Mucosa of gallbladder (tissue), 1 donor: ENCODE measurements at regions not wholly inside any gene's neighbourhood (a gene's known extent, or its start where the extent isn't known, plus 50 kb on each side); places are given as distances from the start of the nearest gene placed in this dataset.

ENCODE experiments used
- DNase-seq: peaks from one replicate; pipeline ENCODE4 v3.0.0-alpha.2; 2020; ENCODE audit warnings: low spot score
- donor health status: DM: no; HTN: no; CAD: no.

DNA sequence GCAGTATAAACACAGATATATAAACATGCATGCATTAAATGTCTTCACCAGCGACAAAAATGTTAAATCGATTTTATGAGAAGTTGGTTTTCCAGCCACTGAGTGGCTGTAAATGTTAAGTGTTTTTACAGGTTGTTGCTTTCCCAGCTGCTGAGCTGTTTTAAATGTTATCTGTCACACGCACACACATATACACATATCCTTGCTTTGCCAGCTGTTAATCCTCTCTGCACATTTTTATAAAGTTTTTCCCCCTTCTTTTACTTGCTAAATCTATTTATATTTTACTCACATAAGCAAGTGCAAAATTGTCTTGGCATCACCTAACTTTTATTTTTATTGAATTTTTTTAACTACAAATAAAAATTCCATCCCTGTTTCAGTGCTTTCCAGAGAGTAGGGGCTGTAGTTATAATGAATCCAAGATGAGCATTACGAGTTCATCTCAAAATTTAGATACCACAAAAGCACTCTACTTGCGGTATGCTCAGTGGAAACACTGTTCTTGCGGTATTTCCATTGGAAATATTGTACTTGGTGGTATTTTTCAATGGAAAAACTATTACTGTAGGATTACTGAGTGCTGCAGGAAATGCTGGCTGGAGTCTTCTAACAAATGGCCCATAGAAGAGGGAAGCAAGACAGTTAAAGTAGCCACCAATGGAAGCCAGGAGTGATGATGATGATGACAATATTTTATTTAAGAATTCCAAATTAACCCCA lies 124.9 kb upstream of the KCNJ16 start:
- no peak for DNase-seq

DNA sequence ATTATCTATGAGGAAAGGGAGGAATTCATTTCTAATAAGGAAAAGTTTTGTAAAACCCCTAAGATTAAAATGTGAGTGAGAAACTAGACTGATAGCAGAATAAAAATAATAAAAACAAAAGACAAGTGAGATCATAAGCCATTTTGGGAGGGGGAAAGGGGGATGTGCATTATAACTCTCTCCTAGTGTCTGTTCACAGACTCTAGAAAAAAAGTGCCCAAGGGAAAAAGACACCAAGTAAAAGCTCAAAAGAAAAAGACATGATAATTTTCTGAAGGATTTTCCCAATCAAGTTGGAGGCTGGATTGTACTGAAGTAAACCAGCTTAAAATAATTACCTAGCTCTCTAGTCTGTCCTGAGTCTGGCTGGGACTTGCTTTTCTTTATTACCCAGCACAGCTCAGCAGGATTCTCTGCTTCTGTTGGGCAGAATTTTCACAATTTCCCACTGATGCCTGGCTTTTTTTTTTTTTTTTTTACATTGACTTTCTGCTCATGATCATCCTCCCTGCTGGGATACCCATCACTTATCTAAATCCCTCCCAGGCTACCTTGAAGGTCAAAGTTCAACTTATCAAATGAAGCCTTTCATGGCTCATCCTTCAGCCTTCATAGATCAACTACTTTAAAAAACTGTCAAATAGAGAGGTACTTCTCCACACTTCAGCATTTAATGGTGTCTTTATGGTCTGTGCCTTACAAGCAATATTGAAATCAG lies 124.2 kb upstream of the KCNJ16 start:
- no peak for DNase-seq

DNA sequence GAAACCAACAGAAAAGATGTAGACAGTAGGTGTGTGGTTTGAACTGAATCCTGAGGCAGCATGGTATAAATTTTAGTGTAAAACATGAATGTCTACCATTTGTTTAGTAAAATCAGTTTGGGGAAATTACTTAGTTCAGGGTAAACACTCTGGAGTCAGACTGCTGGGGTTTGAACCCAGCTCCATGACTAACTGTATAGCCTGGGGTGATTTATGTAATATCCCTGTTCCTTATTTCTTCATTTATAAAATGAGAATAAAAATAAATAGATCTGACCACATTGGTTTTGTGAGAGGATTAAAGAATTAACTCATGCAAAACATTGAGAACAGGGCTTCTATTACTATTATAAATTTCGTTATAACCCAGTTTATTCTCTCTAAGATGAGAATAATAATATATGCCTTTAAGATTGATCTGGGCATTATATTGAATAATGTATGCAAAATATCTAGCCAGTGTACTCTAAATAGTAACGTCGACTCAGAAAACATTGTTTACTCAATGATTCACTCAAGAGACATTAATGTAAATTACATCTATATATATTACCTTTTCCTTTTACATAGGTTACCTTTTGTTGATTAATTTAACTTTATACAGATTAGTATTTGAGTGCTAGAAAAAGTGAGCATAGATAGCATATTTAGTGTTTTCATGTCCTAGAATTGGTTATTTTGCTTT lies 120.6 kb upstream of the KCNJ16 start:
- DNase-seq: no peak

DNA sequence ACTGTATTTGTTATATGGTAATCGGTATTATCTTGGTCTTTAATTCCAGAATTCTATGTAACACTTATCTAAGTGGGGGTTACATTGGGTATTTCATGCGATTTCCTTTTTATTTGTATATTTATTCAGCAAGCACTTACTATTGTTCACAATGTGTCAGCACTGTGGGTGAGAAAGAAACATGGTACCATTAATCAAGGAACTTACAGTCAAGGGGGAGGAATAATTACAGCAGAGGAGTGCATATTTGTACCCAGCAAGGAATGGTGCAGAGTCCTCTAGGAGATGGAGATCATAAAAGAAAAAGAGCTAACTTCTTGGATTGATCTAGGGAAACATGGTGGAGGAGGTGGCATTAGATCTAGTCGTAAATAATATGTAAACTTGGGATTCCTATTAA lies 117.0 kb upstream of the KCNJ16 start:
- DNase-seq: no peak

DNA sequence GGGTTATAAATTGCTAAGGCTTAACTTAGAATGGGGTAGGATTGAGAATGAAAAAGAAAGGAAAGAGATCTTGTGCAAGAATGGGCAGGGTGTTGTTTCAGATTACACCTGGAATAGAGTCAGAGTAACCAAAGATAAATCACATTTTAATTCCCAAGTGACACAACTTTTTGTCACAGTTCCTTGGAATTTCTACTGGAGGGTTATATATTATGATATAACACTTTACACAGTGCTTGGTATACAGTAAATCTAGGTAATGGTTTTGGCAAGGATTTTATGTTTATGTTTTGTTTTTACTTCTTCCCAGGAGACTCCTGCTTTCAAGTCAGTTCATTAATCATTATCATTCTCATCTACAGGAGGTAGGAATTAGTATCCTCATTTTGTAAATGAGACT lies 115.7 kb upstream of the KCNJ16 start:
- no peak for DNase-seq

DNA sequence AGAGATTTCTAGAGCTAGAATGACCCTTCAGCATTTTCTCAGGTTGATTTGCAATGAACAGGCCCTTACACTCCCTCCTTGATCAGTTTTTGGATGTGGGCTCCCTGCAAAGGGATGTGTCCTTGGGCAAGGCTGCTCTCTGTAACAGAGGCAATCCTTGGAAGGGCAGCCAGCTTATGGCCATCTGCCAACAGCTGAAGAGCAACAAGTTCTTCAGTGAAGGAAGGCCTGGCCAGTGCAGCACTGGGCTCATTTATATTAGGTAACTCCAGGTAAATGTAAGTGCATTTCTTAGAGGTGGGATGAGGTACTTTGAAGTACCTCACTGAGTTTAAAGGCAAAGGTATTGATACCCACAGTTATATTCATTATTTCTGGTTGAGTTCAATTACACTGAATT lies 114.3 kb upstream of the KCNJ16 start:
- peak; percentile 12 for DNase-seq

DNA sequence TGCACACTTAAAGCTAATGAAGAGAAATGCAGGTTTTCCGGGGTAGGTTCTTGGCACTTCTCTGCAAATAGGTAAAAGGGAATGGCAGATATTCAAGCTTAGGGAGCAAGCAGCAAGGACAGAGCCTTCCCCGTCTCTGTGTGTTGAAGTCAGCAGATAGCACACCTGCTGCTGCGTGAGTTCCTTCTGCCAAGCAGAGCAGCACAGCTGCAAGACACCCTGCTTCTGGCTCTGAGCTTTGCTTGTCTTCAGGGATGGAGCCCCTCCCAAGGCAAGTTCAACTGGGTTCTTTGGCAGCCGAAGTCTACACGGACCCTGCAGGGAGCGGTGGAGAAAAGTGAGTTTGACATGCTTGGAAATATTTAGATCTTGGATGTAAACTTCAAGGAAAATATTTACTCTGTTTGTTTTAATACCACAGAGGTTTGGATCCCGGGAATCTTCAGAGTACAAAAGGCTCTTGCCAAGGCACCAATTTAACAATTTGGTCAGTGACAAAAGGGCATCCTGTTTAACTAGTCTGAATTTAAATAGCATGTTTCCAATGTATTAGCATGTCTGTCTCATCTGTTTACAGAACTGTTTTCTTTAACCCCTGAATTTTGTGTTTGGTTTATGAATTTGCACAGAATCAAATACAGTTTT lies 113.4 kb upstream of the KCNJ16 start:
- peak; percentile 10 for DNase-seq

DNA sequence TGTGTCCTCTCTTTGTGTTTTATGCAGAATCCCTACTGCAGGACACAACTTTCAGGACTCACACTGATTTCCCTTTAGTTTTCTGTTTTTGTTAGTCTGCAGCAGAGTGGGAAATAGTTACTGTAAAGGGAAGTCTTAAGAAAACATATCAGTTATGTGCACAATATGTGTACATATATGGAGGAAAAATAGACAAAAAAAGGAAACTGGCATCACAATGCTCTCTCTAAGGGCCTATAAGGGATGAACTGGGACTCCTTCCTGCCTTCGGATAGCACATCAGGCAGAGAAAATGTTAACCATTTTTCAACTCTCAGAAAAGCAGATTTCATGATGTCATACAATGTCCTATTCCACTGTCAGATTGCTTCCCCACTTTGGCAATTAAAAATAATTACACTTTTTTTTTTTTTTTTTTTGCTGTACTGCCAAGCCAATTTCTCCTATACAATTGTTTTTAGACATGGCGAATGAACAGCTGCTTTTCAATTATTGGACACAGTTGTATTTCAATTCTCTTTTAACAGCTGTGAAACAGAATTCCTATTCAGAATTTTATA lies 112.5 kb upstream of the KCNJ16 start:
- no peak for DNase-seq

DNA sequence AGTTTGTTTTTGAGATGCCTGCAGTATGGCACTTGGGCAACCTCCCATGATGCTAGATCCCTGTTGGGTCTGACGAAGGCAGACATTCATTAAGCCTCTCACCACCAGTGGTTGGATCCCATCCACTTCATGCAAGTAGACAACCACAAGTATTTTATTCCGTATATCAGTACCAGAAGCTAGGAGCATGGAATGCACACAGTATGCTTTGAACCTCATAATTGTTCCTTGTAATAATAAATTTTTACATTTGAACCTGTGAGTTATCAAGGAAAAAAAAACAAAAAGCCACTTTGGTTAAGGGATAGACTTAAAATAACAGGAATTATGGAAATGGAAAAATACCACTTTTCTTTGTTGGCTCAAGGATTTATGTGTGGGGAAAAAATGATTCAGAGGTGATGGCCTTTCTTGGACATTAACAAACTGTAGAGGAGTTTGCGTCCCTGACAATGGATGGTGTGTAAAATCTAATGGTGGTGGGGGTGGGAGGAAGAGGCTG lies 107.1 kb upstream of the KCNJ16 start:
- no peak for DNase-seq

DNA sequence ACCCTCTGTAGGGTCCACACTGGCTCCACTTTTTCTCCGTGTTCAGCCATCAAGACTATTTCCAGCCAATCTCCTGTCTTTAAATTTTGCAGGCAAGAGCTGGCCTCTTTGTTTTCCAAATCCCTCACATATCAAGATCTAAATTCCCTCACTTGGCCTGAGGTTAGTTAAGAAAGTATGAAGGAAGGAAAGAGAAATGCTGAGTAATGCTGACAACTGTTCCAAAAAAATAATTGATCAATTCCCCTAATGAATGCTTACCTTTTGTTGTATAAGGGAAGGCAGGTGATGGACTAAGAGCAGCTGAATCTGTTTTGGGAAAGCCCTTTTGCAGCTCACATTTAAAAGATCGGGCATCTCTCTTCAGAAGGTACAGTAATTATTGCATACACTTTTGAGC lies 105.1 kb upstream of the KCNJ16 start:
- no peak for DNase-seq

DNA sequence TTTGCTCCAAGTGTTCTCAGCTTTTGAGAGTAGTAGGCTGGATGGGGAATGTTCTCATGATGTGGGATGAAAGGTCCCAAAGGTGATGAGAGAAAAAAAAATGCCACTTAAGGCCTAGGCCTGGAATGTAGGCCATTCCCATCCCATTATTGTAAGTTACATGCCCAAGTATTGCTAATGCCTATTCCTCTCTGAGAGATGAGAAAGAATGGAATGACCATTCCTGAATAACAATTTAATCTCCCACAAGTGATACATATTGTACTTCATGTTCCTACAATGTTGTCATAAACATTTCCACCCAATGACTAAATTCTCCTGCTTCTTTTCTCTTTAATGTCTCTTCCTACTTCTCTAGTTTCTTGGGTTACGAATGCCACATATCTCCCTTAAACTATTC lies 102.8 kb upstream of the KCNJ16 start:
- no peak for DNase-seq

DNA sequence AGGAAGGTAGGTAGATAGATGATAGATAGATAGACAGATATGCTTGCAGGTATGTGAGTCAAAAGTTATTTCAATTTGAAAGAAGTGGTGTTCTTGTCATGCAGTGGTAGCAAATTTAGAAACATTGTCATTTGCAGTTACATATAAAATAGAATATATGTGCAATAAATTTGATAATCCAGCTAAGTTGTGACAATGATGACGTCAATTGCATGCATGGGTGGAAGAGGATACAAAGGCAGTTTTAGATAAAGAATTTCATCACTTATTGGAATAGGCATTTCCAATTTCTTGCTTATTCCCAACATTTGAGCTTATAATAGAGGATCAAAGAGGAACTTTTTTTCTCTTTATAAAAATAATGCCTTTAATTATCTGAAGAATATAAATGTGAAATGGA lies 99.2 kb upstream of the KCNJ16 start:
- DNase-seq: no peak

DNA sequence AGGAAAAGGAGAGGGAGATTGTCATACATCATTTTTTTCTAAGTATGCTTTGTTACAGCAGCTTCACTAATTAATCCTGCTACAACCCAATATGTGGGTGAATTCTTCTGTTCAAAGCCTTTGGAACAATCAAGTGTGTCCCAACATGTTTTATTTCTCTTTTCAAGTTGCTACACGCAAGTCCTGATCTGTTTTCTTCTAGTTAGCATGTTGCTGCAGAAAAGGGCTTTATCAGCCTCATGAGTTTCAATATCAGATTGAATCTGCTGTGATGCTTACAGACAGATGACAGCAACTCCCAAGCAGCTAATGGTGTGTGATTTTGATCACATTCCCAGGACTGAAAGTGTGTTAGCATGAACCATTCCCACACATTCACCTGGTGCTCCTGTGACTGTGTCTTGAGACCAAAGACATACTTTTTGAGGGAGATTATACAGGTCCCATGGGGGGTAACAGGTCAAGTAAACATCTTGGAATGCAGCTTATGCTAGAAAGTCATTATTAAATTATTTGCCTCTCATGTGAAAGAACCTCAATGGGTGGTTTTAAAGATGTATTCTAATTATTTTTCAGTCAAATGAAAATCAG lies 96.9 kb upstream of the KCNJ16 start:
- DNase-seq: no peak

DNA sequence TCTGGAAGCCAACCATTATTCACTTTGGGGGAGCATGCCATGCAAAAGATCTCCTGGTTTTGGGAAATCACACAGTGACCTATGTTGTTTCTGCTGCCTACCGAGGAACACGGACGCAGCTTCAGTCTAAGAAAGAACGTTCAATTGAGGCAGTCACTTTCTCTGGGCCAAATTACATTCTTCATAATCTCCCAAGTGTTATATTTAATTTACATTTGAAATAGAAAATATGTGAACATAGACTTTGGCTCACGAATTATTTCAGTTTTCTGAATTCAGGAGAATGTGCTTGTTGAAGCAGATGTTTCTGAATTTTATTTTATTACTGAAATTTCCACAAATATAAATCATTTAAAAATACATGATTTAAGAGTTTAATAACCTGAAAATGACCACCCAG lies 93.6 kb upstream of the KCNJ16 start:
- DNase-seq: no peak

DNA sequence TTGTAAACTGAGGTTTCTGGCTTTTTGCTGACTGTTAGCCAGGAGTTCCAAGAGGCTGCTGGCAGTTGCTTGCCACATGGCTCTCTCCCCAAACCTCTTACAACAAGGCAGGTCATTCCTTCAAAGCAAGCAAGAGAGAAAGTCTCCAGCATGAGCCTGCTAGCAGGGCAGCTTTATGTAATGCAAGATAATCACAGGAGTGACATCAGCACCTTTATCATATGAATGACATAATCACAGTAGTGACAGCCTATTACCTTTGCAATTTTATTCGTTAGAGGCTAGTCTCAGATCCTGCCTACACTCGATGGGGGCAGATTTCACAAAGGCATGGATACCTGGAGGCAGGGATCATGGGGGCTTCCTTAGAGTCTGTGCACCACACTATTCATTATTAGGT lies 79.5 kb upstream of the KCNJ16 start:
- no peak for DNase-seq

DNA sequence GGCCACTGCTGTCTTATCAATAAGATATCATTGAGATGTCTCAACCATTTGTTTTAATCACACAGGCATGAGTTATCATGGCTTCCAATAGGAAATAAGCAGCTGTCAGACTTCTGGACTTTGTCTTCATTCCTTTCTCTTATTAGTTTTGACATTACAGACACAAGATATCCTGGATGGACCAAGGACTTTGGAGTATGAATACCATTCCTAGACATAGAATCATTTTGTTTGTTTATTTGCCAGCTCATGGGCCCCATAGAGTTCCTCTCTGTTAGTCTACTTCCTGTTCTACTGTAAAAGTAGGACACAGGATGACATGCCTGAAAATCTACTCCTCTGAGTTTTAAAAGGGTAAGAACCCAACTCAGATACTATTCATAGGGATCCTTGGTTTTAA lies 77.7 kb upstream of the KCNJ16 start:
- DNase-seq: peak; percentile 16

DNA sequence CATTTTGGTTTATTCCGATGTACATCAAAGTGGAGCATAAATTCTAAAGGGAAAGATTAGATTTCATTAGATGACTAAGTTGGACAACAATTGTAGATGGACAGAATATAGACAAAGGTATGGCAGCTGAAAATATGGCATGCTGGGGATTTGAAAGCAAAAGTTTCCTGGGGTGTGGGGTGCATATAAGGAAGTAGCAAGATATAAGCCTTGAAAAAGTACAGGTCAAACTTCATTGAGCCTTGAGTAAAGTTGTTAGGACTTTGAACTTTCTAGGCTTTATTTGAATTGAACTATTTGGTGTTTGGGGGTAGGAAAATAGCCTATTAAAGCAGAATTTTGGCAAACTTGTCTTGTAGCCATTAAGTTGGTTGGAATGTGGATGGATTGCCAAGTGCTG lies 75.8 kb upstream of the KCNJ16 start:
- DNase-seq: no peak

DNA sequence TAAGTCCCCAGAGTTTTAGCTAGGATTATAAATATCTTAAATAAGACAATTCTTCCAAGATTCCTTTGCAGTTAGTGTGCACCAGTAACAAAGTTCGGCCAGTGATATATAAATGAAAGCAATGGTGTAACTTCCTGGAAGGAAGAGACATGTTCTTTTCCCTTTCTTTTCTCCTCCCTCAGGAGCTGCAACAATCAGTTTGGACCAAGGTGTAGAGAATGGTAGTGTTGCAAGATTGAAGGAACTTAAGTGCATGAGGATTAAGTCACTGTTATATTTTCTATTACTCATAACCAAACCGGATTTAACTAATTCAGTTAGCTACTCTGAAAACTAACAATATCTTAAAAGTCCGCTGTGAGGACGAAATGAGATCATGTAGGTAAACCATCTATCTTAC lies 68.9 kb upstream of the KCNJ16 start:
- DNase-seq: no peak

DNA sequence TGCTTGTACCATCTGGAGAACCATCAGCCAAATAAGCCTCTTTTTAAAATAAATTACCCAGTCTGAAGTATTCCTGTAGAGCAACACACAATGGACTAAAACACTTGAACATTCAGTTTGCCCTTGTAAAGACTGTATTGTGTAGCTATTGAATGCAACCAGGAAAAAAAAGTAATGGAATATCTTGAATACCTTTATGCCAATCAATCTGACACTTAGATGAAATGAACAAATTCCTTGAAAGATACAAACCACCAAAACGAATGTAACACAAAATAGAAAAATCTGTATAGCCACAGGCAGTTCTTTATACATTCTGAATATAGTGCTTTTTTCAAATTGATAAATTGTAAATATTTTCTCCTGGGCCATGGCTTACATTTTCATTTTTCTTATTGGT lies 63.3 kb upstream of the KCNJ16 start:
- DNase-seq: no peak

DNA sequence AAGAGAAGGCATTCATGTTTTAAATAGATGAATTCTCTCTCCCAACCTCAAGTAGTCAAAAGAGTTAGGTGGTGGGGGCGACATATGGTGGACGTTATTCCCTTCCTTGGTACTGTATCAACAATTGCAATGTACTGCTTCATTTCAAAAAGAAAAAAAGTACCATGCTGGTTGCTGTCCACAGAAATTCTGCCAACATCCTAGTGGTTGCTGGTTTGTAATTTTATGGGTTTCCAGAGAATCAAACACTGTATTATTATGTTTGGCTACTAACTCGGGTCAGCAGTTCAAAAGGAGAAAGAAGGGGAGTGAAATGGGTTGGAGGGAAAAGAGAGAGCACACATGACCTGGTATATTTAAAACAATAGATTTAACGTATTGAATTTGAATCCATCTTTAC lies 61.1 kb upstream of the KCNJ16 start:
- no peak for DNase-seq

DNA sequence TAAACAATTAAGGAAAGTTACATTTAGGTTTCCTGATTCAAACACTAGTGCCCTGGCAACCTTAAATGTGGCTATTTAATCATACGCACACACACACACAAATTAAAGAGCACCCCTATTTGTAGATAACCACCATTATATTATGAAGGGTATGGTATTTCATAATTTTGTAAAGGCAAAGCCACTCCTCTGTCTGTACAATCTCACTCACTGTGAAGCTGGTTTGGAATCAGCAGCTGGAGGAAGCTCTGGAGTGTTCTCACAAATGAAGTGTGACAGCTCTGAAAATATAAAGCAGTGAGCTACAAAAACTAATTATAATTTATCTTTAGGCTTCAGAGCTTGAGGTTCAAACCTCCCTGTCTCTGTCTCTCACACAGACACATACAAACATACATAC lies 57.9 kb upstream of the KCNJ16 start:
- DNase-seq: no peak

DNA sequence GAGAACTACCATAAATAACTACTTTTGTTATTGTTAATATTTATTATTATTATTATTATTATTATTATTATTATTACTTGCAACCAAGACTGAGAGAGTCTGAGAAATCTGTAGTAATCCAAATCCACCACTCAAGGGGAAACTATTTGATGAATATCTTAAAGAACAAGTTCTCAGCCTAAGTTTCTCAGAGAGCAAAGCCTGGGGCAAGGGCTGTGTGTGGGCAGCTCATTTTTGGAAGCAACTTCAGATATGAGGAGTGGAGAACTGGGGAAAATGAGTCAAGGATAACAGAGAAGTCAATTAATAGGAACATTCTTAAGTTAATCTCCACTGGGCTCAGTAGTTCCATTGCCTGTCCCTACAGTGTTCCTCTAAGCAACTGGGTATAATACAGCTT lies 57.1 kb upstream of the KCNJ16 start:
- no peak for DNase-seq
